CD4-positive, alpha-beta T cell (primary cell): ENCODE measurements at regions not wholly inside any gene's neighbourhood (a gene's known extent, or its start where the extent isn't known, plus 50 kb on each side); places are given as distances from the start of the nearest gene placed in this dataset.

ENCODE experiments used
- ATAC-seq: fragments of 200-7000 bp; cut with Tn5 transposase; one replicate; pipeline ENCODE4 v1.10.0; 2022; ENCODE audit warnings: mild to moderate bottlenecking; ENCODE audit not compliant: poor library complexity
- CTCF ChIA-PET: fragments of 350-600 bp; sonication (Branson Sonifier 250); formaldehyde crosslinking; loops from one replicate; lab custom pipeline; 2021; ENCODE audit warnings: antibody characterized with exemption, inconsistent platforms; lab: Charles Lee
- POLR2A ChIA-PET: fragments of 350-600 bp; sonication (Branson Sonifier 250); formaldehyde crosslinking; loops from one replicate; lab custom pipeline; 2021; ENCODE audit warnings: antibody characterized with exemption, inconsistent platforms; lab: Charles Lee
- DNase-seq, 14 experiments: peaks; one replicate each; pipeline ENCODE4 v3.0.0-alpha.2; 2013 to 2020; ENCODE audit warnings: mixed read lengths in 2 of 14
- H3K27ac ChIP-seq, 2 donors: one replicate each; pipeline versions ENCODE4 v1.5.1 to v1.7.0; 2013; ENCODE audit warnings: low read length in 2 of 2, low read depth in 1 of 2, mild to moderate bottlenecking in 1 of 2
- H3K27me3 ChIP-seq, 2 experiments: 1 replicate in 1 of 2; 2 replicates in 1 of 2; pipeline versions ENCODE4 v1.6.1 to v1.7.0; 2013; ENCODE audit warnings: low read length in 2 of 2, control low read depth in 1 of 2, mild to moderate bottlenecking in 1 of 2, moderate library complexity in 1 of 2; ENCODE audit not compliant: insufficient read depth in 2 of 2, control insufficient read depth in 1 of 2
- H3K36me3 ChIP-seq: one replicate; pipeline ENCODE4 v1.6.1; 2013; ENCODE audit warnings: low read length, control low read depth; ENCODE audit not compliant: insufficient read depth
- H3K4me1 ChIP-seq: one replicate; pipeline ENCODE4 v1.6.1; 2013; ENCODE audit warnings: low read length, control low read depth; ENCODE audit not compliant: insufficient read depth
- H3K4me3 ChIP-seq: one replicate; pipeline ENCODE4 v1.5.1; 2013; ENCODE audit warnings: mild to moderate bottlenecking, low read length, moderate library complexity
- H3K9me3 ChIP-seq, 2 experiments: 1 replicate in 1 of 2; 2 replicates in 1 of 2; pipeline versions ENCODE4 v1.6.1 to v1.7.0; 2013; ENCODE audit warnings: low read length in 2 of 2, mild to moderate bottlenecking in 2 of 2, control low read depth in 1 of 2, moderate library complexity in 1 of 2; ENCODE audit not compliant: control insufficient read depth in 1 of 2, insufficient read depth in 1 of 2
- H3K27ac Mint-ChIP-seq: one replicate; pipeline ENCODE4 v1.8.0; 2020; ENCODE audit warnings: mixed read lengths
- H3K27me3 Mint-ChIP-seq: one replicate; pipeline ENCODE4 v1.8.0; 2021; ENCODE audit warnings: mixed read lengths
- H3K36me3 Mint-ChIP-seq: one replicate; pipeline ENCODE4 v1.8.0; 2021; ENCODE audit warnings: low read depth, mixed read lengths
- H3K4me1 Mint-ChIP-seq: one replicate; pipeline ENCODE4 v1.8.0; 2021; ENCODE audit warnings: low read depth, mixed read lengths
- H3K4me3 Mint-ChIP-seq: one replicate; pipeline ENCODE4 v1.8.0; 2020; ENCODE audit warnings: mild to moderate bottlenecking, mixed read lengths
- H3K9me3 Mint-ChIP-seq: one replicate; pipeline ENCODE4 v1.8.0; 2020; ENCODE audit warnings: mixed read lengths
- CTCF ChIP-seq: fragments of 200-600 bp; IDR thresholded peaks from one replicate; pipeline ENCODE4 v1.8.0; 2022; ENCODE audit warnings: antibody characterized with exemption, mild to moderate bottlenecking
- intact Hi-C, 2 experiments: fragments of 100-400 bp; cut with DNase I in 1 of 2; cut with micrococcal nuclease in 1 of 2; formaldehyde crosslinking; loops; one replicate each; pipeline versions ENCODE4 v1.15.1 to v1.9.0; 2023 to 2025; cut with DNase I, micrococcal nuclease

- Histone ChIP-seq H3K36me3 (no peaks in the 10 kb centered on the region), H3K27me3 (no peaks in the 10 kb centered on the region), H3K9me3 (peaks cover 0 to 6% of the 10 kb centered on the region in 2 experiments), H3K4me3 (no peak overlapping the region), H3K4me1 (no peaks in the 10 kb centered on the region), H3K27ac (no peak overlapping the region)
- ChIA-PET POLR2A (no interaction called here), CTCF (no interaction called here)
- H3K27ac Mint-ChIP-seq = peak overlapping the region; percentile 55
- ATAC-seq = peak; percentile 73
- no peak for TF ChIP-seq CTCF
- H3K4me1 Mint-ChIP-seq = no peaks in the 10 kb centered on the region
- H3K36me3 Mint-ChIP-seq = no peaks in the 10 kb centered on the region
- intact Hi-C loops = no loop called here
- peak in 12 of 14 experiments; percentile 4 to 78 (median 33) for DNase-seq
- H3K9me3 Mint-ChIP-seq = no peaks in the 10 kb centered on the region
- peaks cover 13% of the 10 kb centered on the region for H3K27me3 Mint-ChIP-seq
- no peak overlapping the region for H3K4me3 Mint-ChIP-seq
Observed at GRCh38 chr11:135075740-135076139, 663.7 kb upstream of the B3GAT1 start.

- no peak overlapping the region for H3K4me3 Mint-ChIP-seq
- no peak for ATAC-seq
- peaks cover 19% of the 10 kb centered on the region for H3K27me3 Mint-ChIP-seq
- CTCF ChIA-PET = no interaction called here
- no peak for DNase-seq
- Histone ChIP-seq H3K4me1 (no peaks in the 10 kb centered on the region), H3K9me3 (peaks cover 0 to 10% of the 10 kb centered on the region in 2 experiments), H3K4me3 (no peak overlapping the region), H3K27ac (no peak overlapping the region), H3K27me3 (no peaks in the 10 kb centered on the region), H3K36me3 (no peaks in the 10 kb centered on the region)
- no peaks in the 10 kb centered on the region for H3K4me1 Mint-ChIP-seq
- no peaks in the 10 kb centered on the region for H3K9me3 Mint-ChIP-seq
- POLR2A ChIA-PET = no interaction called here
- intact Hi-C loops = no loop called here
- no peak overlapping the region for H3K27ac Mint-ChIP-seq
- no peaks in the 10 kb centered on the region for H3K36me3 Mint-ChIP-seq
- TF ChIP-seq CTCF = no peak
Observed at GRCh38 chr11:135074397-135074998, 662.5 kb upstream of the B3GAT1 start.

GRCh38 chr11:135073870-135074269 is 661.8 kb upstream of the B3GAT1 start:
- Histone ChIP-seq H3K36me3 (no peaks in the 10 kb centered on the region), H3K9me3 (peaks cover 0 to 10% of the 10 kb centered on the region in 2 experiments), H3K4me1 (no peaks in the 10 kb centered on the region), H3K27ac (no peak overlapping the region), H3K4me3 (no peak overlapping the region), H3K27me3 (no peaks in the 10 kb centered on the region)
- Mint-ChIP-seq H3K9me3 (no peaks in the 10 kb centered on the region), H3K4me3 (no peak overlapping the region), H3K4me1 (no peaks in the 10 kb centered on the region), H3K27me3 (peaks cover 26% of the 10 kb centered on the region), H3K36me3 (no peaks in the 10 kb centered on the region), H3K27ac (no peak overlapping the region)
- ChIA-PET CTCF (no interaction called here), POLR2A (no interaction called here)
- DNase-seq (no peak), ATAC-seq (no peak)
- intact Hi-C loops = no loop called here
- TF ChIP-seq CTCF = no peak
